Memory B cell (primary cell): ENCODE measurements at regions not wholly inside any gene's neighbourhood (a gene's known extent, or its start where the extent isn't known, plus 50 kb on each side); places are given as distances from the start of the nearest gene placed in this dataset.

ENCODE experiments used
- ATAC-seq: fragments of 150-1000 bp; cut with Tn5 transposase; 2 replicates; pipeline ENCODE4 v1.10.0; 2021; ENCODE audit warnings: low read depth, mild to moderate bottlenecking, moderate library complexity
- DNase-seq, 2 donors: peaks; one replicate each; pipeline ENCODE4 v3.0.0; 2022; ENCODE audit warnings: low spot score in 2 of 2
- H3K27ac Mint-ChIP-seq: one replicate; pipeline ENCODE4 v1.8.0; 2022; ENCODE audit warnings: mild to moderate bottlenecking, moderate library complexity, mixed read lengths
- H3K27me3 Mint-ChIP-seq: one replicate; pipeline ENCODE4 v1.8.0; 2022; ENCODE audit warnings: mixed read lengths
- H3K36me3 Mint-ChIP-seq: one replicate; pipeline ENCODE4 v1.8.0; 2022; ENCODE audit warnings: mild to moderate bottlenecking, mixed read lengths
- H3K4me1 Mint-ChIP-seq: one replicate; pipeline ENCODE4 v1.8.0; 2022; ENCODE audit warnings: mixed read lengths
- H3K4me3 Mint-ChIP-seq: one replicate; pipeline ENCODE4 v1.8.0; 2022; ENCODE audit warnings: mild to moderate bottlenecking, moderate library complexity, mixed read lengths
- H3K9me3 Mint-ChIP-seq: one replicate; pipeline ENCODE4 v1.8.0; 2022; ENCODE audit warnings: mixed read lengths

DNA sequence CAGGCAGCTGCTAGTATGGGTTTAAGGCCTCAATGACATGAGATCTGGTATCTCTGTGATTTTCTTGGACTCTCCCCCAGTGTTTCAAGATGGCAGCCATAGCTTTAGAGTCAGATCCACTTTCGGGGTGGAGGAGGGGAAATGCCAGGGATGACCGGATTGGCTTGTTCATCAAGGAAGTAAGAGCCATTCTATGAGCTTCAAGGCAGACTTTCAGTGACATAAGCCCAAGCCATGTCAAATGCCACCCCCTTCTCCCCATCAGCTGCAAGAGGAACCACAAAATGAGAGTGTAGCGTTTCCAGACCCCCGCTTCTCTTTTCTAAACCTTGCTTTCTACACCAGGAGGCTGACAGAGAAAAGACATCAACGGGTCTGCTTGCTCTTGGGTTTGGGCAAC lies 271.8 kb downstream of the PSAT1 start:
- no peak for ATAC-seq
- Mint-ChIP-seq H3K4me1 (no peaks in the 10 kb centered on the region), H3K4me3 (no peak overlapping the region), H3K27me3 (no peaks in the 10 kb centered on the region), H3K27ac (no peak overlapping the region), H3K36me3 (no peaks in the 10 kb centered on the region), H3K9me3 (no peaks in the 10 kb centered on the region)
- DNase-seq: no peak

- no peak overlapping the region for H3K27ac Mint-ChIP-seq
- no peaks in the 10 kb centered on the region for H3K27me3 Mint-ChIP-seq
- H3K4me3 Mint-ChIP-seq: no peak overlapping the region
- H3K9me3 Mint-ChIP-seq: no peaks in the 10 kb centered on the region
- no peaks in the 10 kb centered on the region for H3K4me1 Mint-ChIP-seq
- ATAC-seq (no peak), DNase-seq (no peak)
- no peaks in the 10 kb centered on the region for H3K36me3 Mint-ChIP-seq
These were observed 275.3 kb downstream of the PSAT1 start for GRCh38 chr9:78572266-78572665.

GRCh38 chr9:78573205-78573604 lies 276.3 kb downstream of the PSAT1 start:
- H3K4me1 Mint-ChIP-seq: no peaks in the 10 kb centered on the region
- H3K4me3 Mint-ChIP-seq: no peak overlapping the region
- ATAC-seq: no peak
- H3K36me3 Mint-ChIP-seq: no peaks in the 10 kb centered on the region
- no peaks in the 10 kb centered on the region for H3K27me3 Mint-ChIP-seq
- DNase-seq: no peak
- no peak overlapping the region for H3K27ac Mint-ChIP-seq
- no peaks in the 10 kb centered on the region for H3K9me3 Mint-ChIP-seq

DNA sequence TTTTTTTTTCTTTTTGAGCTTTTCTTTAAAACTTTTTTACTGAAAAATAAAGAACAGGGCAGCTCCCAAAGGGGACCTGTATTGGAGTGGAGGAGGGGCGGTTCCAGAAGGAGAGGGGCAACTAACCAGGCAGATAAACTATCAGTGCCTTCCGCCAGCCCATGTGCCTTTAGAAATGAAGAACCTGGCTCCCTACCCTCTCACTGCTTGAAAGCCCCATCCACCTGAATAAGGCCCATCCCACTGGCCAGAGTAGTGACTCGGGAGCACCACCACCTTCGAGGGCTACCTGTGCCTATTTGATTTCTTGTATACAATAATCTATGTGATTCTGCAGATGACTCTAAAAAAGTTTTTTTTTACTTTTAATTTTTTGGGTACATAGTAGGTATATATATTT lies 276.7 kb downstream of the PSAT1 start:
- Mint-ChIP-seq H3K27ac (no peak overlapping the region), H3K27me3 (no peaks in the 10 kb centered on the region), H3K9me3 (no peaks in the 10 kb centered on the region), H3K4me1 (no peaks in the 10 kb centered on the region), H3K4me3 (no peak overlapping the region), H3K36me3 (no peaks in the 10 kb centered on the region)
- ATAC-seq: no peak
- DNase-seq: no peak

DNA sequence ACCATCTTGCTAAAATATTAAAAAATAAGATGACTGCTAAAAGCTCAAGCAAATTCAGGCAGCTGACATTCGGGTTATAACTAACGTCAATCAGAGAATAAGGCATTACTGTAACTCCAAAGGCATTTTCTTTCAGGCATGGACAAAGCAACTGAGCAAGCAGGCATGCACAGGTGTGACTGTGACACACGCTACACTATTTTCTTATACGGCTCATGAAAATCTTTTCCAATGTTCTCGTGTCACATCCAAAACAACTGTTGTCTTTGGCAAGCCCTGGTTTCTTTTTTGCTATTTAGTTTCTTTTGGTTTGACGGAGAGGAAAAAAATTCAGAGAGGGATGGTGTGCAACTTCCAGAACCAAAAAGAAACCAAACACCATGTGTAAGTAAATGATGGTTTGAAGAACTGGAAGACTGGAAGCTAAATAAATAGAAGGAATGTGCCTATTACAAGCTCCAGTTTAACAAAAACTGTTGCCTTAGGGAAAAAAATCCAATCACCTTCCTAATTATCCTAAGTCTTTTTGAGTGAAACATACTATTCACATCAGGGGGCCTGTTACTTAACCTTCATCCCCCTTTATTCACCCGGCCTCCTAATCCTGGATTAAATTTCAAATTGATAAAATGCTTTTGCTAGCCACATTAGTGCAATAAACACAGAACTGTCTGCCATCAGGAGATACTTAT lies 277.6 kb downstream of the PSAT1 start:
- ATAC-seq (no peak), DNase-seq (no peak)
- Mint-ChIP-seq H3K4me3 (no peak overlapping the region), H3K27ac (no peak overlapping the region), H3K9me3 (no peaks in the 10 kb centered on the region), H3K27me3 (peaks cover 2% of the 10 kb centered on the region), H3K36me3 (no peaks in the 10 kb centered on the region), H3K4me1 (no peaks in the 10 kb centered on the region)

GRCh38 chr9:78575081-78575480 lies 278.2 kb downstream of the PSAT1 start:
- ATAC-seq (no peak), DNase-seq (no peak)
- no peaks in the 10 kb centered on the region for H3K36me3 Mint-ChIP-seq
- H3K4me3 Mint-ChIP-seq: no peak overlapping the region
- no peak overlapping the region for H3K27ac Mint-ChIP-seq
- no peaks in the 10 kb centered on the region for H3K4me1 Mint-ChIP-seq
- H3K9me3 Mint-ChIP-seq: no peaks in the 10 kb centered on the region
- H3K27me3 Mint-ChIP-seq: peaks cover 2% of the 10 kb centered on the region

- Mint-ChIP-seq H3K4me3 (no peak overlapping the region), H3K27ac (no peak overlapping the region), H3K36me3 (no peaks in the 10 kb centered on the region), H3K4me1 (no peaks in the 10 kb centered on the region), H3K27me3 (peaks cover 6% of the 10 kb centered on the region), H3K9me3 (no peaks in the 10 kb centered on the region)
- DNase-seq: no peak
- no peak for ATAC-seq
These were observed 278.8 kb downstream of the PSAT1 start for GRCh38 chr9:78575771-78576170.

DNA sequence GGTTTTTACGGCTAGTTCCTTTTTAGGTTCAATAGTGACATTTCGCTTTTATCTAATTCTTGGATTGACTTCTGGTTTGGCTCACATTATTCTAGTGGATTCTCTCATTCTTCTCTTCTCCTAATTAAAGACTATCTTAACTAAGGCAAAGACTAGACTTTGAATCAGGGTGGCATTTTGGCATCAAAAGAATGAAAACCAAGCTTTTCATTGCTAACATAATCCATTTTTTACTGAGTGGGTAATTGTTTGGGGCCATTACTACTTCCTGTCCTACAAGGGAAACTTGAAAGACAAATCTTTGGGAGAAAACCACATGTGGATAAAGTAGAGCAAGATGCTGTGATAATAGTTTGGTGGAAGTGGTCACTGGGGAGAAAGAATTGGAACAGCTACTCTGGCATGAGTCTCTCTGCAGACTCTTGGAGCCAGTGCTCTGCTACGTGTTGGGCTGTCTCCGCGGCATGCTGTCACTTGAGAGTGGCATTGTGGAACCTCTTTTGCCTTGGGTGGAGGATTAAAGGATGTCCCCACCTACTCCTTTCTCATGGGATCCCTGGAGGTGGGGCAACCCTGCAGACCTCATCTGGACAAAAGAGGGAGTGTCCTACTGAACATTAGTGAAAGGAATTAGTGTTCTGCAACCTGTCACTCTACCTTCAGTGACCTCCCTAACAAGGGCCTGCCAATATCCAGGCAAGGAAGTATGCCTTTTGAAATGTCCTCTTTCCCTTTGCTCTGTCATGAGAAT lies 280.4 kb downstream of the PSAT1 start:
- Mint-ChIP-seq H3K27me3 (peaks cover 6% of the 10 kb centered on the region), H3K4me3 (no peak overlapping the region), H3K36me3 (no peaks in the 10 kb centered on the region), H3K4me1 (no peaks in the 10 kb centered on the region), H3K9me3 (no peaks in the 10 kb centered on the region), H3K27ac (no peak overlapping the region)
- ATAC-seq (no peak), DNase-seq (no peak)

DNA sequence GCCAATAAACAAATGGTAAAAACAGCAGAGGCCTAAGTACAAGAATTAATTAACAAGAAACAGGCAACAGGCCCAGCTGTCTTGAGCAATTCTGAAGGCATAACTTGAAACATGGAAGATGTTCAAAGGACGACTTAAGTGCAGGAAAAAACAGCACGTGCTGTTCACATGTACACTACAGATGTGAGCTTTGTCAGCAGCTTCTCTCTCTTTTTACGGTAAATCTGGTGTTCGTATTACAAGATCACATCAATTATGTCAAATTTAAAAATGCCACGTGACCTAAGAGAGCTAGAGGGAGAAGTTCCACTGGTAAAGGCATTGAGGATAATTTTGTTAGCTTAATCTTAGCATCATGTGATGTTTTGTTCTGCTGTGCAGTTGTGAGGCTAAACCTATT lies 281.1 kb downstream of the PSAT1 start:
- Mint-ChIP-seq H3K4me1 (no peaks in the 10 kb centered on the region), H3K9me3 (no peaks in the 10 kb centered on the region), H3K4me3 (no peak overlapping the region), H3K27ac (no peak overlapping the region), H3K27me3 (peaks cover 6% of the 10 kb centered on the region), H3K36me3 (no peaks in the 10 kb centered on the region)
- ATAC-seq (no peak), DNase-seq (no peak)

GRCh38 chr9:78582821-78583220 lies 285.9 kb downstream of the PSAT1 start:
- H3K4me1 Mint-ChIP-seq: no peaks in the 10 kb centered on the region
- no peak overlapping the region for H3K4me3 Mint-ChIP-seq
- peaks cover 6% of the 10 kb centered on the region for H3K27me3 Mint-ChIP-seq
- no peak overlapping the region for H3K27ac Mint-ChIP-seq
- no peak for ATAC-seq
- no peaks in the 10 kb centered on the region for H3K36me3 Mint-ChIP-seq
- DNase-seq: no peak
- peaks cover 6% of the 10 kb centered on the region for H3K9me3 Mint-ChIP-seq

DNA sequence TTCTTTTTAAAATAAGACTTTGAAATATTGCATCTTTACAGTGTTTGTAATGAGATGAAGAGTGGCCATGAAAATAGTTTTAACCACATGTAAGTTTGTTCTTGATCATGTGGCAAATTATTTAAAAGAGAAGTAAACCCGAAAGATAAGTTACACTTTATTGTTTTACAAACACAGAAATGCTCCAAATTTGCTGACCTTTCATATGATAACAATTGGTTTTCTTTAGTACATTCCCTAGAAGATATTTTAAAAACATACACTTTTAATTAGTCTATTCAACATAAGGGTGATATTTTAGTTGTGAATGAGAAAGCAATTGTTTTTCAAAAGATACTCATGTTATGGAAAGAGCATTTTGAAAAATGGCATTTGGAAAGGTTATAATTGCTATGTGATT lies 287.7 kb downstream of the PSAT1 start:
- no peaks in the 10 kb centered on the region for H3K36me3 Mint-ChIP-seq
- no peak overlapping the region for H3K4me3 Mint-ChIP-seq

GRCh38 chr9:78585909-78586308 lies 289.0 kb downstream of the PSAT1 start:
- no peak overlapping the region for H3K27ac Mint-ChIP-seq
- H3K9me3 Mint-ChIP-seq: peaks cover 6% of the 10 kb centered on the region
- H3K4me3 Mint-ChIP-seq: no peak overlapping the region
- H3K36me3 Mint-ChIP-seq: no peaks in the 10 kb centered on the region
- H3K27me3 Mint-ChIP-seq: no peaks in the 10 kb centered on the region
- H3K4me1 Mint-ChIP-seq: no peaks in the 10 kb centered on the region
- DNase-seq (no peak), ATAC-seq (no peak)

More for the DNA sequence above, 287.7 kb downstream of the PSAT1 start:
- DNase-seq (no peak), ATAC-seq (no peak)
- Mint-ChIP-seq H3K27ac (no peak overlapping the region), H3K27me3 (peaks cover 4% of the 10 kb centered on the region), H3K4me1 (no peaks in the 10 kb centered on the region), H3K9me3 (peaks cover 6% of the 10 kb centered on the region)

GRCh38 chr9:78590068-78590467 lies 293.1 kb downstream of the PSAT1 start:
- no peaks in the 10 kb centered on the region for H3K27me3 Mint-ChIP-seq
- H3K27ac Mint-ChIP-seq: no peak overlapping the region
- no peaks in the 10 kb centered on the region for H3K4me1 Mint-ChIP-seq
- DNase-seq: no peak
- no peaks in the 10 kb centered on the region for H3K36me3 Mint-ChIP-seq
- H3K9me3 Mint-ChIP-seq: peaks cover 6% of the 10 kb centered on the region
- ATAC-seq: no peak
- H3K4me3 Mint-ChIP-seq: no peak overlapping the region

- Mint-ChIP-seq H3K27me3 (peaks cover 5% of the 10 kb centered on the region), H3K36me3 (no peaks in the 10 kb centered on the region), H3K9me3 (no peaks in the 10 kb centered on the region), H3K4me1 (no peaks in the 10 kb centered on the region), H3K4me3 (no peak overlapping the region), H3K27ac (no peak overlapping the region)
- no peak for DNase-seq
- ATAC-seq: no peak
These were observed 295.9 kb downstream of the PSAT1 start for GRCh38 chr9:78592811-78593210.
